Keratinocyte (primary cell): ENCODE measurements at regions not wholly inside any gene's neighbourhood (a gene's known extent, or its start where the extent isn't known, plus 50 kb on each side); places are given as distances from the start of the nearest gene placed in this dataset.

Experiments
- DNase-seq: peaks from one replicate; pipeline ENCODE4 v3.0.0-alpha.2; 2011; ENCODE audit warnings: low read depth, missing footprints, low spot score
- FAIRE-seq: peaks from 2 replicates; lab custom pipeline; 2011; peaks lifted over from hg19 to GRCh38; lab: Jason Lieb, UNC
- H2AFZ ChIP-seq: 2 replicates; pipeline ENCODE4 v1.6.0; 2012; ENCODE audit warnings: low read length, control low read depth, inconsistent platforms; ENCODE audit not compliant: control insufficient read depth
- H3K27ac ChIP-seq: 2 replicates; pipeline ENCODE4 v1.5.1; 2011; ENCODE audit warnings: low read length; ENCODE audit not compliant: control insufficient read depth, insufficient read depth
- H3K27me3 ChIP-seq: 3 replicates; pipeline ENCODE4 v1.6.0; 2011; ENCODE audit warnings: low read length; ENCODE audit not compliant: control insufficient read depth, insufficient read depth; ENCODE audit errors: extremely low read depth
- H3K36me3 ChIP-seq, 2 experiments: 2 replicates in 1 of 2; 3 replicates in 1 of 2; pipeline ENCODE4 v1.5.1; 2011; ENCODE audit warnings: low read length in 2 of 2, mild to moderate bottlenecking in 1 of 2; ENCODE audit not compliant: control insufficient read depth in 2 of 2, insufficient read depth in 2 of 2; ENCODE audit errors: extremely low read depth in 1 of 2
- H3K4me1 ChIP-seq: 3 replicates; pipeline ENCODE4 v1.5.1; 2011; ENCODE audit warnings: low read length; ENCODE audit not compliant: control insufficient read depth, insufficient read depth; ENCODE audit errors: extremely low read depth
- H3K4me2 ChIP-seq: 3 replicates; pipeline ENCODE4 v1.6.0; 2011; ENCODE audit warnings: low read depth, low read length; ENCODE audit not compliant: control insufficient read depth, insufficient read depth; ENCODE audit errors: extremely low read depth
- H3K4me3 ChIP-seq, 3 experiments: fragments of 200-600 bp in 1 of 3; sonication (generic) in 1 of 3; 2 replicates in 2 of 3; 3 replicates in 1 of 3; pipeline ENCODE4 v1.5.1; 2011 to 2016; ENCODE audit warnings: low read length in 3 of 3, mild to moderate bottlenecking in 3 of 3, control low read depth in 2 of 3, inconsistent platforms in 1 of 3, low read depth in 1 of 3, mixed read lengths in 1 of 3, mixed run types in 1 of 3, moderate library complexity in 1 of 3; ENCODE audit not compliant: control insufficient read depth in 2 of 3, insufficient read depth in 2 of 3; ENCODE audit errors: extremely low read depth in 1 of 3
- H3K79me2 ChIP-seq: 2 replicates; pipeline ENCODE4 v1.6.0; 2012; ENCODE audit warnings: low read length; ENCODE audit not compliant: control insufficient read depth, insufficient read depth
- H3K9ac ChIP-seq: 3 replicates; pipeline ENCODE4 v1.6.0; 2011; ENCODE audit warnings: low read length; ENCODE audit not compliant: control insufficient read depth, insufficient read depth; ENCODE audit errors: extremely low read depth
- H3K9me1 ChIP-seq: 3 replicates; pipeline ENCODE4 v1.6.0; 2011; ENCODE audit warnings: low read length; ENCODE audit not compliant: control insufficient read depth, insufficient read depth; ENCODE audit errors: extremely low read depth
- H3K9me3 ChIP-seq: 2 replicates; pipeline ENCODE4 v1.5.1; 2012; ENCODE audit warnings: low read depth, low read length; ENCODE audit not compliant: control insufficient read depth
- H4K20me1 ChIP-seq: 3 replicates; pipeline ENCODE4 v1.6.0; 2011; ENCODE audit warnings: low read length; ENCODE audit not compliant: control insufficient read depth, insufficient read depth; ENCODE audit errors: extremely low read depth
- CTCF ChIP-seq, 3 experiments: IDR thresholded peaks in 1 of 3; conservative IDR thresholded peaks in 1 of 3; optimal IDR thresholded peaks in 1 of 3; 2 replicates in 2 of 3; 3 replicates in 1 of 3; pipeline versions ENCODE3 to v1.5.1; 2011; ENCODE audit warnings: low read length in 3 of 3, mild to moderate bottlenecking in 3 of 3, moderate library complexity in 2 of 3, control low read depth in 1 of 3, inconsistent platforms in 1 of 3; ENCODE audit not compliant: insufficient read depth in 2 of 3; ENCODE audit errors: extremely low read depth in 1 of 3
- EZH2 ChIP-seq: IDR thresholded peaks from one replicate; pipeline ENCODE4 v1.6.1; 2012; ENCODE audit warnings: inconsistent platforms, mild to moderate bottlenecking, low read length, moderate library complexity
- dilution Hi-C: fragments of 300-500 bp; cut with MboI; formaldehyde crosslinking; loops from one replicate; pipeline ENCODE4 v1.7.0; 2020; ENCODE audit warnings: low sequenced_read_pairs; ENCODE audit not compliant: extremely low pct_ligation_motif_present

GRCh38 chr6:27761391-27761790, 150.8 kb downstream of the OR2B2 start:
- Histone ChIP-seq H2AFZ (peak overlapping the region; percentile 81), H3K9ac (peak overlapping the region; percentile 22), H3K36me3 (no peaks in the 10 kb centered on the region), H4K20me1 (no peaks in the 10 kb centered on the region), H3K27me3 (no peaks in the 10 kb centered on the region), H3K4me1 (peaks cover 3% of the 10 kb centered on the region), H3K27ac (peak overlapping the region; percentile 40), H3K4me3 (peak overlapping the region in 1 of 3 experiments; percentile 55), H3K9me3 (no peaks in the 10 kb centered on the region), H3K9me1 (no peaks in the 10 kb centered on the region), H3K79me2 (no peaks in the 10 kb centered on the region), H3K4me2 (peak overlapping the region; percentile 51)
- DNase-seq (no peak), FAIRE-seq (no peak)
- TF ChIP-seq CTCF (optimal IDR thresholded peaks at IDR 0.05 in 1 of 3, IDR thresholded peaks at IDR 0.05 in 1 of 3, conservative IDR thresholded peaks at IDR 0.05 in 1 of 3; ENCODE audit: extremely low read depth in 1 of 3, insufficient read depth in 2 of 3, low read length in 3 of 3) (no peak), EZH2 (no peak)
- dilution Hi-C loops, result no loop called here

GRCh38 chr6:27760464-27760863, 151.7 kb downstream of the OR2B2 start:
- Histone ChIP-seq H3K9me1 (no peaks in the 10 kb centered on the region), H3K36me3 (no peaks in the 10 kb centered on the region), H3K79me2 (no peaks in the 10 kb centered on the region), H4K20me1 (no peaks in the 10 kb centered on the region), H3K27me3 (no peaks in the 10 kb centered on the region), H3K4me2 (no peak overlapping the region), H3K4me3 (no peak overlapping the region), H3K9ac (no peak overlapping the region), H3K27ac (no peak overlapping the region), H2AFZ (no peak overlapping the region), H3K9me3 (no peaks in the 10 kb centered on the region), H3K4me1 (peaks cover 8% of the 10 kb centered on the region)
- dilution Hi-C loops, result no loop called here
- FAIRE-seq, result no peak
- no peak for DNase-seq
- no peak for TF ChIP-seq CTCF (optimal IDR thresholded peaks at IDR 0.05 in 1 of 3, IDR thresholded peaks at IDR 0.05 in 1 of 3, conservative IDR thresholded peaks at IDR 0.05 in 1 of 3; ENCODE audit: extremely low read depth in 1 of 3, insufficient read depth in 2 of 3, low read length in 3 of 3)
